Effector memory CD4-positive, alpha-beta T cell (primary cell): ENCODE measurements at regions not wholly inside any gene's neighbourhood (a gene's known extent, or its start where the extent isn't known, plus 50 kb on each side); places are given as distances from the start of the nearest gene placed in this dataset.

ENCODE experiments used
- DNase-seq, 3 donors: peaks; one replicate each; pipeline ENCODE4 v3.0.0-alpha.2; 2020
- H3K27ac ChIP-seq: 2 replicates; pipeline ENCODE4 v1.7.0; 2013; ENCODE audit warnings: mild to moderate bottlenecking, low read length, moderate library complexity; ENCODE audit not compliant: insufficient read depth, poor library complexity, severe bottlenecking
- H3K27me3 ChIP-seq: replicated peaks from 2 replicates; pipeline ENCODE4 v1.7.0; 2013; ENCODE audit warnings: mild to moderate bottlenecking, low read length; ENCODE audit not compliant: insufficient read depth, control insufficient read depth, poor library complexity, severe bottlenecking
- H3K36me3 ChIP-seq: 2 replicates; pipeline ENCODE4 v1.7.0; 2013; ENCODE audit warnings: mild to moderate bottlenecking, low read length, moderate library complexity; ENCODE audit not compliant: control insufficient read depth, insufficient read depth
- H3K4me1 ChIP-seq: 2 replicates; pipeline ENCODE4 v1.7.0; 2013; ENCODE audit warnings: low read length, mild to moderate bottlenecking; ENCODE audit not compliant: control insufficient read depth, insufficient read depth, poor library complexity, severe bottlenecking
- H3K4me3 ChIP-seq: 2 replicates; pipeline ENCODE4 v1.7.0; 2013; ENCODE audit warnings: low read length, low read depth, mild to moderate bottlenecking; ENCODE audit not compliant: insufficient read depth, poor library complexity, severe bottlenecking
- H3K9me3 ChIP-seq: 2 replicates; pipeline ENCODE4 v1.7.0; 2013; ENCODE audit warnings: mild to moderate bottlenecking, low read length, moderate library complexity; ENCODE audit not compliant: control insufficient read depth

DNA sequence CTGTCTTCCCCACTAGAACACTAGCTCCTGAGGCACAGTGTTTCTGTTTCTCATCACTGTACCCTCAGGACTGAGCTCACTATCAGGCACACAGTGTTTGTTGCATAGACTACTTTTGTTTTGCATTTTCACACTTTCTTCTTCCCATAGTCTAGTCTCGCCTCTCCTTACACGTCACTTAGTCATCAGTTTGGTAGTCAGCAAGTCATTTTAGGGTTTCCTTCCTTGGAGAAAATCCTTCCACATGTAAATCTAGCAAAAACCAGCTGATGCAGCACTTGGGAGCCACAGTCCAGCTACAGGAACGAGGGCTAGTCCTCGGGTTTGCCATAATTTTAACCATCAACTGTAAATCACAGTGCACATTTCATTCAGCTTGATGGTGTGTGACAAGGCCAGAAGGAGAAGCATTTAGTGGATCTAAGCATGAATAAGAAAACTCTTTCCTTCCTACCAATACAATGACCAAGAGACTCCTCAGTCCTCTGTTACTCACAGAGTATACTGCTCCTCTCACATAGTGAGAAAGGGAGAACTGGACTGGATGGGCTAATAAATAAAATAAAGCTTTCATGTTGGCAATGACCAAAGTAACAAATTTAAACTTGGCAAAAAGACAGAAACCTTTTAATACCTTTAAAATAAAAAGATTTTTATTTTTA, 221.0 kb downstream of the KLF12 start:
- no peak overlapping the region for H3K27ac ChIP-seq

DNA sequence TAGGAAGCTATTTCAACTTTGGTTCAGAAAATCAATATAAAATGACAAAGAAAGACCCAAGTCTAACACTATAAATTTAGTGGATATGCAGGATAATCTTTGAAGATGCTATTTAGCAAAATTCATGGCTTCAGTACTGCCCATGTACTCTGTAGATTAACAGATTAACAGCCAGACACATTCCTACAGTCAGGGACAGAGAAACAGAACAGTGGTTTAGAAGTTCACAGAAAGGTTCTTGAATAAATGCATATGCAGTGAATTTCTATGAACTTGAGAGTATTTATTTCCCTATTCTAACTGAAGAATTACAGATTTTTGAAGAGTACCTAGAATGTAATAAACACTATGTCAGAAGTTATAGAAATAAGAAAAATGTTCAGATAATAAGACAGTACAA, 222.8 kb downstream of the KLF12 start:
- Histone ChIP-seq H3K27me3 (no peaks in the 10 kb centered on the region), H3K4me1 (no peaks in the 10 kb centered on the region), H3K36me3 (no peaks in the 10 kb centered on the region), H3K4me3 (no peak overlapping the region), H3K27ac (no peak overlapping the region), H3K9me3 (no peaks in the 10 kb centered on the region)
- DNase-seq, result no peak

More for the DNA sequence above, 221.0 kb downstream of the KLF12 start:
- Histone ChIP-seq H3K4me3 (no peak overlapping the region), H3K27me3 (no peaks in the 10 kb centered on the region), H3K4me1 (no peaks in the 10 kb centered on the region), H3K36me3 (no peaks in the 10 kb centered on the region), H3K9me3 (no peaks in the 10 kb centered on the region)
- DNase-seq, result no peak

DNA sequence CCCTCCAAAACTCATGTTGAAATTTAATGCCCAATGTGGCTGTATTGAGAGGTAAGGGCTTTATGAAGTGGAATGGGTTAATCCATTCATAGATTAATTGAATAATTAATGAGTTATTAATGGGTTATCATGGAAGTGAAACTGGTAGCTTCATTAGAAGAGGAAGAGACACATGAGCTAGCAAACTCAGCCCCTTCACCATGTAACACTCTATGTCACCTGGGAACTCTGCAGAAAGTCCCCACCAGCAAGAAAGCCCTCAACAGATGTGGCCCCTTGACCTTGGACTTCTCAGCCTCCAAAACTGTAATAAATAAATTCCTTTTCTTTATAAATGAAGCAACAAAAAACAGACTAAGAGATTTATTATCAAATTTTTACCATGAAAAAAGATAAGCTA, 223.5 kb downstream of the KLF12 start:
- no peaks in the 10 kb centered on the region for H3K4me1 ChIP-seq
- no peaks in the 10 kb centered on the region for H3K36me3 ChIP-seq
- no peak overlapping the region for H3K4me3 ChIP-seq
- H3K9me3 ChIP-seq, result no peaks in the 10 kb centered on the region
- H3K27ac ChIP-seq, result no peak overlapping the region
- no peak for DNase-seq
- no peaks in the 10 kb centered on the region for H3K27me3 ChIP-seq

DNA sequence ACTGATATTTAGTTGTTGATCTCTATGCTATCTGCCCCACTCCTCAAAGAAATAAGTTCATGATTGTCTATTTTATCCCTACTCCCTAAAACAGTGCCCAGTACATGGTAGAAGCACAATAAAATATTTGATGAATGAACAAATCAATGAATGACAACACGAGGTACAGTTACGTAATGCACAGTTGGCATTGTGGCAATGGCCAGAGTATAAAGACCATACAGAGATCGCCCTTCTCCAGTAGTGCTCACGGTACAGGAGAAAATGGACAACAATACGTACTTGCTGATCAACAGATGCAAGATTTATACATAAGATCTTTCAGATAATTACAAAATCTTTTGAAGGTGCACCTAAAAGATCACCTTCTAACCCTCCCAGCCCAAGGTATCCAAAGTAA, 225.4 kb downstream of the KLF12 start:
- no peak overlapping the region for H3K27ac ChIP-seq
- no peak for DNase-seq
- no peaks in the 10 kb centered on the region for H3K27me3 ChIP-seq
- H3K4me3 ChIP-seq, result no peak overlapping the region
- H3K4me1 ChIP-seq, result no peaks in the 10 kb centered on the region
- H3K9me3 ChIP-seq, result no peaks in the 10 kb centered on the region
- no peaks in the 10 kb centered on the region for H3K36me3 ChIP-seq

DNA sequence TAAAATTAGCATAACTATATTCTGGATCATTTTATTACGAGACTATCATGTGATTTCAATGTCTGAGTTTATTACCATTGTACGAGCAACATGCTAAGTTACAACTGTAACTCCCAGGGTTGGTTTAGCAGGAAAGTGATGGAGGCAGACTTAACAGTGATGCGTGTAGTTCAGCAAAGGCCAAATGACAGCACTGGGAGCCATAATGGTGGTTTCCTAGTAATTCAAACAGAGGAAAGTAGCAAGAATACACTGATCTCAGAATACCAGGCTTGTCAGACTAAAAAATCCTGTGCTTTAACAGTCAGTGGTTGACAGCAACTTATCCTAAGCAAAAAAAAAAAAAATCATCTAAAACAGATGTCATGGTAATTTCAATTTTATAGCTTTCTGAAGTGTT, 229.6 kb downstream of the KLF12 start:
- H3K27ac ChIP-seq, result no peak overlapping the region
- no peak for DNase-seq
- H3K36me3 ChIP-seq, result no peaks in the 10 kb centered on the region
- no peaks in the 10 kb centered on the region for H3K27me3 ChIP-seq
- H3K4me3 ChIP-seq, result no peak overlapping the region
- H3K9me3 ChIP-seq, result no peaks in the 10 kb centered on the region
- H3K4me1 ChIP-seq, result no peaks in the 10 kb centered on the region

DNA sequence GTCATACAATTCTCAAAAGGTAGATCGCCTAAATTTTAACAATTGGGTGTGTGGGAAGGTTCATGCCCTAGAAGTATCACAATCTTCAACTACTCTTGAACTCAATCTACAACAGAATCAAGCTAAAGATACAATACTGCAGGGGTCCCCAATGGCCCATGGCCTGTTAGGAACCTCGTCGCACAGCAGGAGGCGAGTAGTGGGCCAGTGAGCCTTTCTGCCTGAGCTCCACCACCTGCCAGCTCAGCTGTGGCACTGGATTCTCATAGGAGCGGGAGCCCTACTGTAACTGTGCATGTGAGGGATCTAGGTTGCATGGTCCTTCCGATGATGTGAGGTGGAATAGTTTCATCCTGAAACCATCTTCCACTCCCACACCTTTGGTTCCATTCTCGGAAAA, 230.6 kb downstream of the KLF12 start:
- no peak for DNase-seq
- no peak overlapping the region for H3K27ac ChIP-seq
- no peaks in the 10 kb centered on the region for H3K36me3 ChIP-seq
- H3K27me3 ChIP-seq, result no peaks in the 10 kb centered on the region
- no peaks in the 10 kb centered on the region for H3K9me3 ChIP-seq
- H3K4me1 ChIP-seq, result no peaks in the 10 kb centered on the region
- H3K4me3 ChIP-seq, result no peak overlapping the region

DNA sequence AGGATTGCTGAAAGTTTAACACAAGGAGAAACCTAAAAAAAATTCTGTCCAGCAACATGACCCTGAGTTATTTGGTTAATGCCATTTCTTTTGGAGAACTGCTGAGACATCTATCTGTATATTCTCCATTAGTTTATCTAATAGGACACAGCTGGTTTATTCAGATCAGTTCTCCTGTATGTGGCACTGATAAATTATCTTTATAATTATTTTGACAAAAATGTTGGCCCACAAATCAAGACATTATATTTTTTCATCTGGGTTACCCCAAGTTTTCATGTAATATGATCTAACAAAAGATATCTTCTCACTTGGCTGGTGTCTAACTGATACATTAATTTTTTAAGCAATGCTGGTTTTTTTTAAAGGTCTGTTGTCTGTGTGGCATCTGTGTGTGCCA, 231.4 kb downstream of the KLF12 start:
- Histone ChIP-seq H3K27me3 (no peaks in the 10 kb centered on the region), H3K27ac (no peak overlapping the region)
- DNase-seq, result no peak

DNA sequence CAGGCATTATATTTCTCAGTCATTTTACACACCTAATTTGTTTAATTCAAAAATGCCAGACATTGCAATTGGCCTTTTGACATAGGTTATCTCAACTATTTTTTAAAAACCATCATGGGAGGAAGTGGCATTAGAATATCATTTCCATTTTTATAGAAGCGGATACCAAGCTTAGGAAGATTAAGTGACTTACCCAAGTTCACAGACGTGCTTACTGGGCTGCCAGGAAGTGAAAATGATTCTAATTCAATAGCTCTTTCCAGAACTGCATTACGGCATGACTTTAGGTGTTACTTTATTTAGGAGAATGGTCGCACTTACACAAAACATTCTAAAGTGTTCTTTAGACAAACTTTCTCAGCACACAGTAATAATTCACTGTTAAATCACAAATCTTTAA, 231.9 kb downstream of the KLF12 start:
- H3K27ac ChIP-seq, result no peak overlapping the region
- H3K9me3 ChIP-seq, result no peaks in the 10 kb centered on the region
- no peaks in the 10 kb centered on the region for H3K27me3 ChIP-seq
- no peak overlapping the region for H3K4me3 ChIP-seq
- DNase-seq, result no peak
- no peaks in the 10 kb centered on the region for H3K4me1 ChIP-seq
- no peaks in the 10 kb centered on the region for H3K36me3 ChIP-seq

More for the DNA sequence above, 231.4 kb downstream of the KLF12 start:
- no peaks in the 10 kb centered on the region for H3K9me3 ChIP-seq
- no peaks in the 10 kb centered on the region for H3K4me1 ChIP-seq
- no peaks in the 10 kb centered on the region for H3K36me3 ChIP-seq
- no peak overlapping the region for H3K4me3 ChIP-seq

DNA sequence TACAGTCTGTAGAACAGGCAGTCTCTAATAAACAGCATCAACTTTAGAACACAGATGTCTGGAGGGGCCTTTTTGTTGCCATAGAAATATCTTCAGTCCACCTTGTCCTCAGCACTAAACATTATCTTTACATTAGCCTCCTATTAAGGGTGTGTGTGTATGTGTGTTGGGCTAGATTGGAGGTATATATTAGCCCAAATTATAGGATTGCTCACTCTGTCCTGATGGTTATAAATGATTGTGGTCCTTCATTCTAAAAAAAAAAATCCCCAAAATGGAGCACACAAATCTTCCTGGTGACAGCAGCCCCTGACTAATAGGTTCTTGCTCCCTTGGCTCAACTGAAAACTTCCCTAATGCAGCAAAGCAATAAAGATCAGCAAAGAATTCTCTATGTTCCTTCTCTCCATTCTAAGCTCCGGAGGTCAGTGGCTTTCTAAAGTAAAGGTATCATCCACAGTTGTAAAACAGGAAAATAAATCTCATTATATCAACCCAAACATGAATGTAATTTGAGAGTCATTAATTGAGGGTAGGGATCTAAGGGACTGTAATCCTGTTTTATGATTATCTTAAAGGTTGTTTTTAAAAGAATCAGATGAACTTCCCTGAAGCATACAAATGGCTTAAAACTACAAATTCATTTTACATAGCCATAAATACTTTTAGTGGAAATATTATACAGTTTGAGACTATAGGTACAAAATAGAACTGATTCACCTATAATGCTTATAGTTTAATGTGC, 232.7 kb downstream of the KLF12 start:
- H3K9me3 ChIP-seq, result no peaks in the 10 kb centered on the region
- H3K27me3 ChIP-seq, result no peaks in the 10 kb centered on the region
- H3K27ac ChIP-seq, result no peak overlapping the region
- no peaks in the 10 kb centered on the region for H3K36me3 ChIP-seq
- DNase-seq, result no peak
- H3K4me1 ChIP-seq, result no peaks in the 10 kb centered on the region
- H3K4me3 ChIP-seq, result no peak overlapping the region

DNA sequence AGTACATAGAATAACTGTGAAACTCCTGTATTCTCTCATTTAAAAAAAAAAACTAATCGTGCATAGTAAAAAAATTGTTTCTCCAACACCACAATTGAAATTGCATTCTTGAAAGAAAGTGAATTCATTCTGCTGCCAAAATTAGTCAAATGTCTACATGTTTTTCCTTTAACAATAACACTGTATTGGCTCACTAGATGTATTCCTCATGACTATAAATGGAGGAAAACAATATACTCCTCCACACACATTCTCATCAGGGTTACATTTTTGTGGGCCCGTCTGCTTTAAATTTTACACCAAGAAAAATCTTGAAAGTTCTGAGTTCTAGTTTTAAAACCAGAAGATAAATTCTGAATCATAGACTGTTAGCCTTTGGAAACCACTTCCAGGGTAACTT, 233.6 kb downstream of the KLF12 start:
- no peaks in the 10 kb centered on the region for H3K27me3 ChIP-seq
- H3K27ac ChIP-seq, result no peak overlapping the region
- H3K4me3 ChIP-seq, result no peak overlapping the region
- no peaks in the 10 kb centered on the region for H3K36me3 ChIP-seq
- no peak for DNase-seq
- H3K4me1 ChIP-seq, result no peaks in the 10 kb centered on the region
- H3K9me3 ChIP-seq, result no peaks in the 10 kb centered on the region
